Neural cell (in vitro differentiated cells): ENCODE measurements at regions not wholly inside any gene's neighbourhood (a gene's known extent, or its start where the extent isn't known, plus 50 kb on each side); places are given as distances from the start of the nearest gene placed in this dataset.

ENCODE experiments used
- H2AFZ ChIP-seq: fragments of 200-600, 300-800 bp; sonication (generic), shearing (Covaris generic); 2 replicates; pipeline ENCODE4 v1.6.0; 2014; ENCODE audit warnings: low read depth, mild to moderate bottlenecking, antibody characterized with exemption, low read length, moderate library complexity
- H3F3A ChIP-seq: fragments of 200-600 bp; shearing (Covaris generic); 2 replicates; pipeline ENCODE4 v1.6.1; 2016; ENCODE audit warnings: mild to moderate bottlenecking, moderate library complexity, mixed read lengths, antibody characterized with exemption, low read length; ENCODE audit not compliant: insufficient read depth, poor library complexity, severe bottlenecking
- H3K27ac ChIP-seq: fragments of 200-600, 300-800 bp; sonication (generic), shearing (Covaris generic); 2 replicates; pipeline ENCODE4 v1.5.1; 2014; ENCODE audit warnings: mild to moderate bottlenecking, low read length, moderate library complexity
- H3K27me3 ChIP-seq: fragments of 300-800, 200-600 bp; sonication (generic), shearing (Covaris generic); 2 replicates; pipeline ENCODE4 v1.6.0; 2014; ENCODE audit warnings: mild to moderate bottlenecking, low read depth, low read length, moderate library complexity; ENCODE audit not compliant: insufficient read depth
- H3K36me3 ChIP-seq: fragments of 300-800, 200-600 bp; sonication (generic), shearing (Covaris generic); 2 replicates; pipeline ENCODE4 v1.5.1; 2014; ENCODE audit warnings: mild to moderate bottlenecking, antibody characterized with exemption, low read length, moderate library complexity; ENCODE audit not compliant: insufficient read depth
- H3K4me2 ChIP-seq: fragments of 300-800, 200-600 bp; sonication (generic), shearing (Covaris generic); 2 replicates; pipeline ENCODE4 v1.6.0; 2014; ENCODE audit warnings: mild to moderate bottlenecking, low read length
- H3K4me3 ChIP-seq: fragments of 300-800, 200-600 bp; sonication (generic), shearing (Covaris generic); 2 replicates; pipeline ENCODE4 v1.5.1; 2014; ENCODE audit warnings: mild to moderate bottlenecking, low read length, moderate library complexity
- H3K79me2 ChIP-seq: fragments of 200-600 bp; shearing (Covaris generic); replicated peaks from 2 replicates; pipeline ENCODE4 v1.6.0; 2014; ENCODE audit warnings: mild to moderate bottlenecking, low read length, moderate library complexity; ENCODE audit not compliant: insufficient read depth
- H3K9ac ChIP-seq: fragments of 300-800, 200-600 bp; sonication (generic), shearing (Covaris generic); 2 replicates; pipeline ENCODE4 v1.6.1; 2016; ENCODE audit warnings: mild to moderate bottlenecking, low read length, mixed read lengths
- H3K9me2 ChIP-seq: fragments of 200-600 bp; shearing (Covaris generic); 2 replicates; pipeline ENCODE4 v1.6.1; 2016; ENCODE audit warnings: mild to moderate bottlenecking, low read length, mixed read lengths; ENCODE audit not compliant: insufficient read depth
- H3K9me3 ChIP-seq: fragments of 200-600, 300-800 bp; sonication (generic), shearing (Covaris generic); 2 replicates; pipeline ENCODE4 v1.6.1; 2016; ENCODE audit warnings: mild to moderate bottlenecking, mixed run types, low read length, moderate library complexity, mixed read lengths
- H4K20me1 ChIP-seq: fragments of 200-600 bp; shearing (Covaris generic); 2 replicates; pipeline ENCODE4 v1.6.1; 2016; ENCODE audit warnings: mild to moderate bottlenecking, mixed run types; ENCODE audit not compliant: insufficient read depth
- CTCF ChIP-seq: fragments of 450-650 bp; IDR thresholded peaks from 2 replicates; pipeline ENCODE4 v1.5.1; 2014; ENCODE audit warnings: antibody characterized with exemption, mild to moderate bottlenecking, moderate library complexity; ENCODE audit not compliant: poor library complexity, severe bottlenecking
- EP300 ChIP-seq: fragments of 450-650 bp; conservative IDR thresholded peaks from 2 replicates; pipeline ENCODE4 v1.6.1; 2014; ENCODE audit warnings: antibody characterized with exemption, mild to moderate bottlenecking, moderate library complexity; ENCODE audit not compliant: poor library complexity, severe bottlenecking
- EZH2 ChIP-seq: fragments of 200-600, 300-800 bp; shearing (Covaris generic), sonication (generic); IDR thresholded peaks from 2 replicates; pipeline ENCODE4 v1.6.1; 2014; ENCODE audit warnings: antibody characterized with exemption, low read length, borderline replicate concordance, mild to moderate bottlenecking; ENCODE audit not compliant: insufficient read depth, poor library complexity, severe bottlenecking
- MXI1 ChIP-seq: fragments of 450-650 bp; conservative IDR thresholded peaks from 2 replicates; pipeline ENCODE4 v1.6.1; 2014; ENCODE audit warnings: antibody characterized with exemption, mild to moderate bottlenecking; ENCODE audit not compliant: poor library complexity, severe bottlenecking
- POLR2AphosphoS5 ChIP-seq: IDR thresholded peaks from 2 replicates; pipeline ENCODE4 v1.6.1; 2012
- RAD21 ChIP-seq: fragments of 450-650 bp; conservative IDR thresholded peaks from 2 replicates; pipeline ENCODE4 v1.6.1; 2014; ENCODE audit warnings: antibody characterized with exemption, mild to moderate bottlenecking, moderate library complexity
- REST ChIP-seq: IDR thresholded peaks from 2 replicates; pipeline ENCODE4 v1.6.1; 2012; ENCODE audit warnings: borderline replicate concordance
- SMC3 ChIP-seq: fragments of 450-650 bp; conservative IDR thresholded peaks from 2 replicates; pipeline ENCODE4 v1.6.1; 2014; ENCODE audit warnings: antibody characterized with exemption, mild to moderate bottlenecking, moderate library complexity; ENCODE audit not compliant: poor library complexity
- TAF1 ChIP-seq: IDR thresholded peaks from 2 replicates; pipeline ENCODE4 v1.6.1; 2012; ENCODE audit warnings: low read depth

GRCh38 chrX:144637731-144638130 lies 609.6 kb upstream of the SPANXN1 start:
- Histone ChIP-seq H4K20me1 (no peaks in the 10 kb centered on the region), H2AFZ (no peak overlapping the region), H3K27me3 (no peaks in the 10 kb centered on the region), H3K4me2 (no peak overlapping the region), H3K9ac (no peak overlapping the region), H3K79me2 (no peaks in the 10 kb centered on the region), H3K4me3 (no peak overlapping the region), H3K9me2 (no peaks in the 10 kb centered on the region), H3K9me3 (no peaks in the 10 kb centered on the region), H3F3A (no peaks in the 10 kb centered on the region), H3K36me3 (no peaks in the 10 kb centered on the region), H3K27ac (no peak overlapping the region)
- TF ChIP-seq EP300 (no peak), CTCF (no peak), POLR2AphosphoS5 (no peak), RAD21 (no peak), MXI1 (no peak), REST (no peak), EZH2 (no peak), TAF1 (no peak), SMC3 (no peak)

- Histone ChIP-seq H3K4me2 (no peak overlapping the region), H3K79me2 (no peaks in the 10 kb centered on the region)
Observed at GRCh38 chrX:144648788-144649187, 598.5 kb upstream of the SPANXN1 start.

More at GRCh38 chrX:144648788-144649187, 598.5 kb upstream of the SPANXN1 start:
- TF ChIP-seq TAF1, result no peak
- TF ChIP-seq EZH2, result no peak
- TF ChIP-seq MXI1, result no peak
- TF ChIP-seq CTCF, result no peak
- no peak for TF ChIP-seq REST
- TF ChIP-seq SMC3, result no peak
- no peak for TF ChIP-seq EP300
- H3K27me3 ChIP-seq, result no peaks in the 10 kb centered on the region
- H3K4me3 ChIP-seq, result no peak overlapping the region
- H3K9ac ChIP-seq, result no peak overlapping the region
- no peaks in the 10 kb centered on the region for H3K9me3 ChIP-seq
- no peak overlapping the region for H3K27ac ChIP-seq
- no peaks in the 10 kb centered on the region for H4K20me1 ChIP-seq
- H3F3A ChIP-seq, result no peaks in the 10 kb centered on the region
- H2AFZ ChIP-seq, result no peak overlapping the region
- no peaks in the 10 kb centered on the region for H3K9me2 ChIP-seq
- no peaks in the 10 kb centered on the region for H3K36me3 ChIP-seq
